NT2/D1 (cell line): ENCODE measurements at regions not wholly inside any gene's neighbourhood (a gene's known extent, or its start where the extent isn't known, plus 50 kb on each side); places are given as distances from the start of the nearest gene placed in this dataset.

Source experiments
- SUZ12 ChIP-seq: IDR thresholded peaks from 2 replicates; pipeline ENCODE4 v1.6.1; 2011; ENCODE audit not compliant: insufficient read length, insufficient read depth; ENCODE audit errors: extremely low read depth
- YY1 ChIP-seq: IDR thresholded peaks from 2 replicates; pipeline ENCODE4 v1.6.1; 2011; ENCODE audit not compliant: insufficient read length, insufficient read depth
- ZNF274 ChIP-seq: IDR thresholded peaks from 2 replicates; pipeline ENCODE4 v1.6.1; 2011; ENCODE audit warnings: mild to moderate bottlenecking, low read depth, low read length

DNA sequence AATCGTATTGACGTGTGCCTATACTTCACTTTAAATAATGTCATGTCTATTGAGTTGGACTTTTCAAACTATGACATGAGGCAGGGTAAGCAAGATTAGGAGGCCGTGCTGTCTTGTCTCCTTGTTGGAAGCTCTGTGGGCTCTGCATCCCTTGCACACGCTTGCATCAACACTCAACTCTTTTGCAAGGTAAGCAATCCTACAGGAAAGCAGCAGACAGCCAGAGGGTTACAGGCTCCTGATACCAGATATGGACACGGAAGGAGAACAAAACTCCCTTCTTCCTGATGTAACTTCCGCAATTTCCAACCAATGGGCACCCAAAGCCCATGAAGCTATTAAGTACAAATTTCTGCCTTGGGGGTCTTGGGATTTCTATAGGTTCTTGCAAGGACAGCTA lies 1520.7 kb upstream of the B3GALT2 start:
- no peak for TF ChIP-seq ZNF274
- TF ChIP-seq YY1, result no peak
- no peak for TF ChIP-seq SUZ12
